Smooth muscle cell (in vitro differentiated cells): ENCODE measurements at regions not wholly inside any gene's neighbourhood (a gene's known extent, or its start where the extent isn't known, plus 50 kb on each side); places are given as distances from the start of the nearest gene placed in this dataset.

Experiments used
- DNase-seq: peaks from one replicate; lab custom pipeline; 2025; ENCODE audit not compliant: unreplicated experiment; lab: John Stamatoyannopoulos, UW
- H2AFZ ChIP-seq: fragments of 200-600 bp; sonication (generic); 2 replicates; pipeline ENCODE4 v1.6.0; 2016; ENCODE audit warnings: antibody characterized with exemption, low read depth, mild to moderate bottlenecking
- H3F3A ChIP-seq: fragments of 200-600 bp; sonication (generic); 2 replicates; pipeline ENCODE4 v1.6.0; 2017; ENCODE audit warnings: antibody characterized with exemption, low read depth
- H3K27ac ChIP-seq: fragments of 200-600 bp; sonication (generic); 2 replicates; pipeline ENCODE4 v1.5.1; 2016; ENCODE audit warnings: low read depth, mild to moderate bottlenecking
- H3K27me3 ChIP-seq: fragments of 200-600 bp; sonication (generic); 2 replicates; pipeline ENCODE4 v1.6.1; 2016; ENCODE audit warnings: low read depth, mild to moderate bottlenecking
- H3K36me3 ChIP-seq: fragments of 200-600 bp; sonication (generic); 2 replicates; pipeline ENCODE4 v1.5.1; 2016; ENCODE audit warnings: low read depth
- H3K4me1 ChIP-seq: fragments of 200-600 bp; sonication (generic); 2 replicates; pipeline ENCODE4 v1.5.1; 2016; ENCODE audit warnings: low read depth
- H3K4me2 ChIP-seq: fragments of 200-600 bp; sonication (generic); 2 replicates; pipeline ENCODE4 v1.6.0; 2016; ENCODE audit warnings: mild to moderate bottlenecking
- H3K4me3 ChIP-seq: fragments of 200-600 bp; sonication (generic); 2 replicates; pipeline ENCODE4 v1.5.1; 2016; ENCODE audit warnings: mild to moderate bottlenecking
- H3K79me2 ChIP-seq: fragments of 200-600 bp; sonication (generic); 2 replicates; pipeline ENCODE4 v1.6.0; 2016; ENCODE audit warnings: low read depth, mild to moderate bottlenecking
- H3K9ac ChIP-seq: fragments of 200-600 bp; sonication (generic); 2 replicates; pipeline ENCODE4 v1.6.0; 2016; ENCODE audit warnings: low read depth
- H3K9me3 ChIP-seq: fragments of 200-600 bp; sonication (generic); replicated peaks from 2 replicates; pipeline ENCODE4 v1.5.1; 2016; ENCODE audit warnings: low read depth
- H4K20me1 ChIP-seq: fragments of 200-600 bp; sonication (generic); 2 replicates; pipeline ENCODE4 v1.6.0; 2016; ENCODE audit warnings: low read depth
- WGBS: methylation state at CpG from one replicate; pipeline ENCODE4 v1.1.7; 2016; ENCODE audit warnings: low lambda C conversion rate; 5-methylcytosine and 5-hydroxymethylcytosine counted together
- TF ChIP-seq, protein P1 (sequence below): fragments of 200-600 bp; sonication (generic); IDR thresholded peaks from 2 replicates; pipeline ENCODE4 v1.5.1; 2017; ENCODE audit warnings: borderline replicate concordance, mild to moderate bottlenecking, antibody characterized with exemption; ENCODE audit not compliant: insufficient read depth, poor library complexity, severe bottlenecking

DNA sequence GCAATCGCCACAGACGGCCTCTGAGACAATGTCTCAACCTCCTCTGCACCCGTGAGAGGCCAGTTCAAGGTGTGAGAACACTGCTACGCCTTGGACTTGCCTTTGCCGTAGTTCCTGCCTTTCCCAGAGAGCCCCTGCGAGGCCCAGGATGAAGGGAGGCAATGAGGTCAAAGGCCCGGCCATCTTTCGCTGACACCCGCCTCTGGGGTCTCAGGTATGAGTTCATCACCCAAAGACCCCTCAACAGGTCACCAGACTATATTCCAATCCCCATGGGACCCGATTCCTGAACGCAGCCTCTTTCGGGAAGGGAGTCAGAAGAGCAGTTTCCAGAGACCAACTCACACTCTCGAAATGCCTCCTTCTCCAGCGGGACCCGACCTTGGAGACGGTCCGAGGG is 573.5 kb downstream of the KCNJ18 start:
- H2AFZ ChIP-seq, result no peak overlapping the region
- H3K27me3 ChIP-seq, result no peaks in the 10 kb centered on the region
- no peaks in the 10 kb centered on the region for H3K36me3 ChIP-seq
- H3K27ac ChIP-seq, result no peak overlapping the region
- no peak for DNase-seq
- H3K4me3 ChIP-seq, result no peak overlapping the region
- H3K79me2 ChIP-seq, result no peaks in the 10 kb centered on the region
- H3K9me3 ChIP-seq, result no peaks in the 10 kb centered on the region
- 79% methylated on average over 17 of the region's 17 CpGs for WGBS
- H3K4me2 ChIP-seq, result no peak overlapping the region
- H4K20me1 ChIP-seq, result no peaks in the 10 kb centered on the region
- no peak overlapping the region for H3K9ac ChIP-seq
- no peaks in the 10 kb centered on the region for H3F3A ChIP-seq
- TF ChIP-seq, protein P1, sequence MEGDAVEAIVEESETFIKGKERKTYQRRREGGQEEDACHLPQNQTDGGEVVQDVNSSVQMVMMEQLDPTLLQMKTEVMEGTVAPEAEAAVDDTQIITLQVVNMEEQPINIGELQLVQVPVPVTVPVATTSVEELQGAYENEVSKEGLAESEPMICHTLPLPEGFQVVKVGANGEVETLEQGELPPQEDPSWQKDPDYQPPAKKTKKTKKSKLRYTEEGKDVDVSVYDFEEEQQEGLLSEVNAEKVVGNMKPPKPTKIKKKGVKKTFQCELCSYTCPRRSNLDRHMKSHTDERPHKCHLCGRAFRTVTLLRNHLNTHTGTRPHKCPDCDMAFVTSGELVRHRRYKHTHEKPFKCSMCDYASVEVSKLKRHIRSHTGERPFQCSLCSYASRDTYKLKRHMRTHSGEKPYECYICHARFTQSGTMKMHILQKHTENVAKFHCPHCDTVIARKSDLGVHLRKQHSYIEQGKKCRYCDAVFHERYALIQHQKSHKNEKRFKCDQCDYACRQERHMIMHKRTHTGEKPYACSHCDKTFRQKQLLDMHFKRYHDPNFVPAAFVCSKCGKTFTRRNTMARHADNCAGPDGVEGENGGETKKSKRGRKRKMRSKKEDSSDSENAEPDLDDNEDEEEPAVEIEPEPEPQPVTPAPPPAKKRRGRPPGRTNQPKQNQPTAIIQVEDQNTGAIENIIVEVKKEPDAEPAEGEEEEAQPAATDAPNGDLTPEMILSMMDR, result no peak
- no peaks in the 10 kb centered on the region for H3K4me1 ChIP-seq

DNA sequence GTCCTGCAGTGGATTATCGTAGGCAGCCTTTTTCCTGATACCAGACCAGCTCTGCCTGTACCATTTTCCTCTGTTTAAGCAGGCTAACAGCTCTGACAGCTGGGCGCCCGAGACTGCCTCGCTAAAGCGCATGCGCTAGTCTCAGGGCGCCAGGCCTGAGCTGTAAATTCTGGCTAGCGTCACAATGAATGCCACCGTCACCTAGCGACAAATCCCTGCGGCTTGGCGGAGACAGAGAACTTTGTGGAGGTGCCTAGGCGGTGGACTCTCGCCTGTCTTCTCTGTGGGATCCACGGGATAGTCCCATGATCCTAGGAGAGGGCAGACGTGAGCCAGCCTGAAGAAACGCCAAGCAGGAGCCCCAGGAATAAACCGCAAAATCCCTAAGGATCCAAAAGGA is 573.9 kb downstream of the KCNJ18 start:
- DNase-seq, result no peak
- H2AFZ ChIP-seq, result no peak overlapping the region
- H4K20me1 ChIP-seq, result no peaks in the 10 kb centered on the region
- H3F3A ChIP-seq, result no peaks in the 10 kb centered on the region
- H3K4me1 ChIP-seq, result no peaks in the 10 kb centered on the region
- H3K4me3 ChIP-seq, result no peak overlapping the region
- H3K9me3 ChIP-seq, result no peaks in the 10 kb centered on the region
- no peak overlapping the region for H3K27ac ChIP-seq
- no peaks in the 10 kb centered on the region for H3K79me2 ChIP-seq
- H3K36me3 ChIP-seq, result no peaks in the 10 kb centered on the region
- H3K27me3 ChIP-seq, result no peaks in the 10 kb centered on the region
- H3K4me2 ChIP-seq, result no peak overlapping the region
- TF ChIP-seq, protein P1, result no peak
- WGBS, result 81% methylated on average over 18 of the region's 18 CpGs
- H3K9ac ChIP-seq, result no peak overlapping the region

DNA sequence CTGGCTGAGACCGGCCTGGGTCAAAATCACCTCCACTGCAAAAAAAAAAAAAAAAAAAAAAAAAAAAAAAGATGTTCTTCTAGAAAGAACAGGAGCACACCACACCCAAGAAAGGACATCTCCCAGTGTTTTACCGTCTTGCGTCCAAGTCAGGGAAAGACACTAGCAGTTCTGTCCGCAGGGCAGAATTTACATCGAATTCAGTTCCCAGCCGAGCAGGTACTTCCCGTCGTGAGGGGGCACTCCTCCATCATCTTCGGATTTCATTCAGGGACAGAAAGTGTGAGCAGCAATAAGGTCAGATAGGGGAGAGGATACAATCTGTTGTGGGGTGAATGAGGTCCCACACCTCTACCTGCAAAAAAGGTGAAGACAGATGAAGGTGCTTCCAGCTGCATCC is 574.7 kb downstream of the KCNJ18 start:
- no peaks in the 10 kb centered on the region for H3F3A ChIP-seq
- no peaks in the 10 kb centered on the region for H3K27me3 ChIP-seq

More for the DNA sequence above, 574.7 kb downstream of the KCNJ18 start:
- 83% methylated on average over 9 of the region's 9 CpGs for WGBS
- no peak overlapping the region for H3K27ac ChIP-seq
- H3K36me3 ChIP-seq, result no peaks in the 10 kb centered on the region
- no peaks in the 10 kb centered on the region for H3K9me3 ChIP-seq
- H3K79me2 ChIP-seq, result no peaks in the 10 kb centered on the region
- no peaks in the 10 kb centered on the region for H4K20me1 ChIP-seq
- DNase-seq, result no peak
- H3K4me1 ChIP-seq, result no peaks in the 10 kb centered on the region
- no peak overlapping the region for H3K4me2 ChIP-seq
- no peak overlapping the region for H3K9ac ChIP-seq
- no peak overlapping the region for H3K4me3 ChIP-seq
- TF ChIP-seq, protein P1, result no peak
- no peak overlapping the region for H2AFZ ChIP-seq
